ENCODE measurements at regions not wholly inside any gene's neighbourhood (a gene's known extent, or its start where the extent isn't known, plus 50 kb on each side); places are given as distances from the start of the nearest gene placed in this dataset.

DNA sequence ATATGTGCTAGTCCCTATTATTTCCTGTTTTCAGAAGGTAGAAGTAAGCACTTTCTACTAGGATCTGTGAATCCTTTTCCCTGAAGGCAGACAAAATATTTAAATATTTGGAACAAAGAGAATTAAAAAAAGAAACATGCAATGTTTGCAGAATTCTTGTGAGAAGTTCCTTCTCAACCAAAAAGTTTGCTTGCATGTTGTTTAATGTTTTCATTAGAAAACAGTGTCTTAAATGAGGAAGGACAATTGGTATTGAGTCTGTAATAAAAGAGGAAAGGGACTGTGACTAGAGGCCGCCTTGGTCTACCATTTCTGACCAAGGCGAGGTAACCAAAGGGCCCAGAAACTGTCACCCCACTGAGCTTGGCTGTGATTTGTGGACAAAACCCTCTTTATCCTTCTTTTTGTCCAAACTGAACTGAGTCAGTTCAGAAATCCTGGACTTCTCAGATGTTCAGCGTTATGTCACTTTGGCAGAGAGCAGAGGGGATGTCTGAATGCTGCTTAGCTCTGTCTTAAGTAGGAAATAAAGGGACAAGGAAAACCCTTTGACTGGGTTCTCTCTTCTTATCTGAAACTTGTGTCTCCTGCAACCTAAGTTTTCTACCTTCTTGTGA lies 129.8 kb upstream of the CPM start:
- DNase-seq = no peak

DNA sequence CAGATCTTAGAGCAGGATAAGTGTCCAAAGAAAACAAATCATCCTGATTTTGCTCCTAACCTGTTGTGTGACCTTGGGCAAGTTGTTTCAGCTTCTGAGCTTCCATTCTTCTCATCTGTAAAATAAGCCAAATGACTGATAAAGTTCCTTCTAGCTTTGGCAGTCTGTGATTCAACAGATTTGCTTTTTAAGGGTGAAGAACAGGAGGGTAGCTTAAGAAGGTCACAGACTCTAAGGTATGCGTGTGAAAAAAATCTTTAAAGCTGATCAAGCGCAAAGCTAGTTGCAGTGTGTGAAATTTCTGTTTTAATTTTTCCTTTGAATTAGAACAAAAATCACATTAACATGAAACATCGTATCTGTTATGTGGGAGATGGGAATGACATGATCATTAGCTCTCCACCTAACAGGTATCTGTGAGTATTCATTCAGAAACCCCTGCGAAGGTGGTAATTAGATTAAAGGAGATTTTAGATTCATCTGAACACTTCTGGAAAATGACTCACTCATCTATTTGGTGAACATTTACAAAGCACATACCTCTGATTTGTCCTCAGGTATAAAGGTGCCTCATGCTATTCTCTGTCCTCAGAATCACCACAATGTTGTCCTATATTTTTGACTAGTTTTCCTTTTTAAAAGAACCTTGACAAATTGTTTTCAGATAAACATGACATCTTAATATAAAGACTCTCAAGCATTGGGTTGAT lies 131.9 kb upstream of the CPM start:
- DNase-seq = no peak

DNA sequence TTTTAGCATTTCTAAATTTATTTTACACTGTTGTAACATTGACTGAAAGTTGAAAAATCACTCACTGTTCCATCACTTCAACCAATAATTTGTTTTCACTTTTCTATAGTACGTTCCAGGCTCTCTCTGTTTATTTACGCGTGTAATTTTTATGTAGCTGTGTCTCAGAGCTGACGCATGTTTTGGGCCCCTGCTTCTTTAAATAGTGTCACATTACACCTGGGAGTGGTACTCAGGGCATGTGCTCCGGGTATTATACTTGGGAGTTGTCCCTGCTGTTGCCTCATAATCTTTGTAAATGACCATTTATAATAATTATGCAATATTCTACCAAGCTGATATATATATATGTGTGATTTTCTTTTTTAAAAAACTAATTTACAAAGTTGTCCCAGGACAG lies 132.8 kb upstream of the CPM start:
- no peak for DNase-seq

GRCh38 chr12:69066492-69067373 lies 133.8 kb upstream of the CPM start:
- no peak for DNase-seq

DNA sequence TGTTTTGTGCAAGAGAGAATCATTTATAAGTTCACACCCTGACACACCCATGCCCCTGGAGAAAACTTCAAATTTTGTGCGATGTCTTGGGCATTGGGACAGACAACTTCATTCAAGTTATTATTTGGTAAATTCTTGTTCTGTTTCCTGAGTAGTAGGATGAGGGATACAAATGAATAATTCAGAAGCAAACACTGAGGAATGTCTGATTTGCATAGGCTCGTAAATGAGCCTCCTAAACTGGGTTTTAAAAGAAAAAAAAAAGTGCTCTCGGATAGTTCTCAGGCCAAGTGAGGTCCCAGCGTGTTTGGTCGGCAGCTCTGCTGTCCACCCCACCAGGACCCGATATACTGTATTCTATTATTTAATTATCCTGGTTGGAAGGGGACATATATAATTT lies 134.7 kb upstream of the CPM start:
- no peak for DNase-seq

DNA sequence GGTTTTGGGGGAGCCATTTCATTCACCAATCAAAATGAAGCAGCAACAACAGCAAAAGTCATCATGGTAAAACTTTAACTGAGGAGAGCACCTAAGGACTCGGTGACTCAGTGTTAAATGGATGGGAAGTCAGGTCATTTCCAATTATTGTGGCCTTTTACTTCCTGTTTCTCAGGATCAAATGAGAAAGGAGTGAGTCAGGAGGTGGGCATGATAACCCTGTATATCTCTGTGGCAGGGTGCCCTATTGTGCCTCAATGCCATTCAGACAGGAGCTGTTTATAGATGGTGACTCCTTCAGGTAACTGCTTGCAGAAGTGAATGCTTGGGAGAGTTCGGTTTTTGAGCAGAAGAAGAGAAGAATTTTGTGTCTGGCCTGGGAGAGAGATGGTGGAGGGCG lies 135.5 kb upstream of the CPM start:
- peak; percentile 62 for DNase-seq

- no peak for DNase-seq
These were observed 136.5 kb upstream of the CPM start for GRCh38 chr12:69069479-69069878.

- peak; percentile 72 for DNase-seq
These were observed 137.5 kb upstream of the CPM start for GRCh38 chr12:69070319-69071090.

DNA sequence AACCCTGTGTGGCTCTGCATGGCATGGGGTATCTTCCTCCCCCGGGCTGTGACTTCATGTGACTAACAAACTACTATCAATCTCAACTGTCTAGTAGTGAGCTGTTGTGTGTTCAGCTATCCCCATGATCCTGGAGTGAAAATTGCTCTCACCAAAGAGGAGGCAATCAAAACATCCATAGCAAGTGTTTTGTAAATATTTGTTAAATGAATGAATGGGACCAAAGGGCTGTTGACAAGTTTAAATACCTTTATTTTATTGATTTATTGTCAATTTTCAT lies 138.1 kb upstream of the CPM start:
- no peak for DNase-seq

- no peak for DNase-seq
These were observed 140.1 kb upstream of the CPM start for GRCh38 chr12:69073035-69073434.

DNA sequence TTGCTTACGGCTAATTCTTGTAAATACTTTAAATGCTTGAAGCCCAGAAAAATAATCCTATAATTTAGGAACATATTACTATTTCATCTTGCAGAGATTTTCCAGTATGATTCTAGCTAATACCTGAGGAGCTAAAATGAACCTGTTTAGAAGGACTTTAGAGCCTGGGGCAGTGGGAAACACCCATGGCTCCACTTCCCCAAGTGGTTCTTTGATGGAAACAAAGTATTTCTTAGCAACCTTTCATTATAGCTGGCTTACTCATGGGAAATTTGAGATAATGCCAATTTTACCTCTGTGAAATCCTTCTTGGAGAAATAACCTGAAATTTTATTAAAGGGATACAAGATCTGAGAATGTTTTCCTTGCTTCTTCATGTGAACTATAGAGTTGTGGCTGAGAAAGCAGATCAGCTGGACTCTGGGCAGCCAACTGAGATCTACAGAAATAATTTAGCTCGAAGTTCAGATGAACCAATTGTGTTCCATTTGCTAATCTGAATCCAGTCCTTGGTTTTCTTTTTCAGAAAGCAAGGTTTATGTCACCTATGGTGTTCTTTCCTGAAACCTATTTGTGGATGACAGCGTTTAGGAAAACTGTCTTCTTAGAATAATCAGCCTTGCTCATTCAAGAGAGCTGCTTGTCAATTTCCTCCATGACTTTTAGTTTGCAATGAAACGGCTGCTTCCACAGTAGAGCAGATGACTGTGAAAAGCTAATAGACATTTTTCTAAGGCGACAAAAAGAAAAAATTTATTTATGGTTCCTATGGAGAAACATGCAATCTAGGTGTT lies 141.8 kb upstream of the CPM start:
- no peak for DNase-seq

DNA sequence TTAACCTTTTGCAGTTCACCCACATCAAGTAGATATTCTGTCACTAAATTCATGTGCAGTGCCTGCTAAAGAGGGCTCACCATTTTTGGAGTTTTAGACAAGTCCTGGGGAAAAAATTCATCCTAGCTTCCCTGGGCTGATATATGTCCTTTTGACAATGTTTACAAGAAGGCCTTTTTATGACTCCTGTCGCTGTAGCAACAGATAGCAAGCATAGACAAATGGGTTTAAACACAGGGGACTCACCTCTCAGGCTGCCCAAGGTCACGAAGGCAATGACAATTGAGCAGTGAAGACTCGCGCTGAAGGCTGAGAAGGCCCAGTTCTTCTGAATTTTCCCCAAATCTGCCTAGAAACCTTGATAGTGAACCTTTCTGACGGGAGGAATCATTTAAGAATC lies 150.7 kb upstream of the CPM start:
- DNase-seq = no peak

DNA sequence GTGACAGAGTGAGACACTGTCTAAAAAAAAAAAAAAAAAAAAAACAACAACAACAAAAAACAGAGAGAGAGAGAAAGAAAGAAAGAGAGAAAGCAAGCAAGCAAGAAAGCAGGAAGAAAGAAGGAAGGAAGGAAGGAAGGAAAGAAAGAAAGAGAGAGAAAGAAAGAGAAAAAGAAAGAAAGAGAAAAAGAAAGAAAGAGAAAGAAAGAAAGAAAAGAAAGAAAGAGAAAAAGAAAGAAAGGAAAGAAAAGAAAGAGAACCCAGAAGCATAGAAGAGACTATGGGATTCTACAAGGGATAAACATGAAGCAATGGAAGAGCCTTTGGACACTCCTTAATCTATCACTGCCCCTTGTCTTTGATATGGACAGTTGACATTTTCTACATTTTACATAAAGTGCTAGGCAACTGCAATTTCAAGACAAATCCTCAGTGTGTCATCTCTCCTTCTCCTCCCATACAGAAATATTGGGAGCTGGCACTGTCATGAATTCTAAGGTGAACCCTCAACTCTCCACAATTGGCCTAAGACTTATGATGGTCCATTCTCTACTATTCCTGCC lies 151.9 kb upstream of the CPM start:
- DNase-seq = no peak

- DNase-seq = no peak
These were observed 152.9 kb upstream of the CPM start for GRCh38 chr12:69085852-69086251.

DNA sequence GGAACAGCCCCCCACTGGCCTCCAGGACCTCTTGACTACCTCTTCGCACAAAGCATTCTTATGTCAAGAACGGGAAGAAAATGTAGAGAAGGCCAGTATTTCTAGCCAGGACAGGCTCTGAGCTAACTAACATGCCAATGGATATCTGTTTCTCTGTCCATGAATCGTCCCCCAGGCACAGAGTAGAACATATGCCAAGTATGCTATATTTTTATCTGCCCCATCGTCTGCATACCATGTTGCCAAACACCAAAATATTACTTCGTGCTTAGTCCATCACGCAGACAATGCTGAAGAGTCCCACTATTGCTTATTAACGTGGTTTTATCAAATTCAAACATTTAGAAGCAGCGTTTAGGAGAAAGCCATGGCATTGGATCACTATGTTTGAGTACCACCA lies 151.4 kb upstream of the CPSF6 start:
- DNase-seq = no peak

DNA sequence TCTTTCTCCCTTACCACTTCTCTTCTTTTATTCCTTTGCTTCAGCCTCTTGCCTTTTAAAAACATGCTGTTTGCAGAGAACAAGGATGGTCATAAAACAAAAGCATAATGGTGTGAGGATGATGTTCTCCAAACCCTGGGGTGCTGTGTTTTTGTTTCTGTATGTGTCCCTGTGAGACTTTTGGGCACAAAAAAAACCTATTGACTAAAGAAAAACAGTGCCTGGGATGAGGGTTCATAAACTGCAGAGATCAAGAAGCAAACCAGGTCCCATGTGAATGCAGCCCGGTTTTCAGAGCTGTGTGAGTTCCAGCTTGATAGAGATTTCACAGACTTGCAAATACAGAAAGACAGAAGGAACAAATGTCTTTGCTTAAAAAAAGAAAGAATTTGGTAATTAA lies 148.6 kb upstream of the CPSF6 start:
- DNase-seq = no peak

DNA sequence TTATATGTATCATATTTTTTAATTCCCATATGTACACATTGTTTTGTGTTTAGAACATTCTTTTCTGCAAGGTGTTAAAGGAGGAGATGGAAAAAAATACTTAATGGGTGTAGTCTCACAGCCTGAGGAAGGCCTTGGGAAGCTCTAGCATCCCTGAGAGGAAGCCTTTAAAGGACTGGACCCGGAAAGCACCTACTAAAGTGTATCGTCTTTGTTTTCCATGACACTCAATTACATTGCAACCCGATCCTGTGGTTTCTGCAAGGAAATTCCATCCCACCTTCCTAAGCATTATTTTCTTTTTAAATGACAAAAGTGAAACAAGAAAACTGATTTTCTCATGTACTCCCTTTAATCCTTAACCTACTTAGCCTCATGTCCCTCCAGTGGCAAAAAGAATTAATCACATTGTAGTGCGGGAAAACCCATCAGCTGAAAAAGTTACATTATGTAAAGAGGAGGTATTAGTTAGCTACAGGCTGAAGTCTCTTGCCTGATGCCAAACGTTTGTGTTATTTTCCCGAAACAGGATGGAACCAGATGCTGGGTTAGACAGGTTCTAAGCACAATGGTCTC lies 147.8 kb upstream of the CPSF6 start:
- DNase-seq = no peak

DNA sequence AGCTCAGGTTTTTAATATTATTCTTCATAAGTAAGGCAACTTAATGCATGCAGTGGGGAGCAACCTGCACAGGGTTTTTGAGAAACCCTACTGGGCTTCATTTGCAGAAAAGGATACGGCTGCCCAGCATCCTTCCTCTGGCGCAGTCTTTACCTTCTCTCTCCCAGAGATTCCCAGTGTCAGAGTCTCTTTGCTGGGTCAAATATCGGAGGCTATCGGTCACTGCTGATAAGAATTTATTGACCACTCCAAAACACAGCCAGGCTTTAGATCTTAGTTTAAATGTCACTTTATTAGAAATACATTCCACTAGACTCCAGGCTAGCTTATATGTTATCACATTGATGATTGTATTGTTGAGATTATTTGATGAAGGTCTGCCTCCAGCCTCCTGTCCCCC lies 147.2 kb upstream of the CPSF6 start:
- DNase-seq = no peak

DNA sequence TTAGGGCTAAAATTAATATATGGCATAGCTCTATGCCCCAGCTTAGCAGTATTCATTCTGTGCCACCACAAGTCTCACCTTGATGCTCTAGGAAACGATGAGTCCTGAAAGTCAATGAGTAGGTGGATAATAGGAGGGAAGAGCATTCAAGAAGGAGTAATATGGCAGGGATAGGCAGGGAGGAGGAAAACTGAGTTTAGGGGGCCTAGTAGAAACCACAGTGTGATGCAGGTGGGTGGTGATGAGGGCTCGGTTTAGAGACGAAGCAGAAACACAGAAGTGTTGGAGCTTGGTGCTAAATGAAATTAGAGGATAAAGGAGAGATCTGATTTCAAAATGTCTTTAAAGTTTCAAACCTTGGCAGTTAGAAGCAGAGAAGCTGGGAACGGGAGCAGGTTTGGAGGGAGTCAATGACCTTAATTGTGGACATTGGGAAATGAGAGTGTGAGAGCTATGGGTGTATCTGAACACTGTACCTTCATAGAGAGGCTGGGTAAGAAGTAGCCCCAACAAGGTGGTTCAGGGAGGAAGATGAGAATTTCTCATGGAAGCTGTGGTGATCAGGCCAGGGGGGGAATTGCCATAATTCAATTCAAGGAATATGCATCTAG lies 144.7 kb upstream of the CPSF6 start:
- DNase-seq = no peak

DNA sequence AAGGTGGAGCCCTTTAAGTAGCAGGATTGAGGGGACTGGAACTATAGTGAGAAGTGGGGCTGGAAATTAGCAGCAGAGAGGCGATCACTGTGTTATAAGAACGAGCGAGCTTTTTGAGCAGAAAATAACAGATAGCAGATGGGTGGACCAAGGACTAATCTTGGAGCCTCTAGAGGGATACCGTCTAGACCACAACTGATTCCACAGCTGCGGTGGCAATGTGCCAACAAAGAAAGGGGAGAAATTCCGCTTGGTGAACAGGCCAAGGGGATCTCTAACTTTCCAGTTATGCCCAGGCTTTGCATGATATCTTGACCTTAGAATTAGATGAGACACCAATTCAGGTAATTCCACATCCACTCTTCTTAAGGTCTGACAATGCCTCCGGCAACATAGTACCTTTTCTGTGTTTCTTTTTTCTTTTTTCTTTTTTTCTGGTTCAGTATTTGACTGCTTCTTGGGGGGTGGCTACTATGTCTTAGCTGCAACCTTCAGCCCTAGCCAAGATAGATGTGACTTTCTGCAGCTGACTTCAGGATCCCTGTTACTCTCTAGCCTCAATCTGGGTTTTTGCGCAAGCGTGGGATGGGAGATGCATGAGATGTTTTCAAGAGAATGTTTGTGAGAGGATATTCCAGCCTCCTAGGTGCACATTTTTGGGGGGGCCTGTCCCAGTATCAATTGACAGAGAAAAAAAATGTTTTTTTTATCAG lies 143.4 kb upstream of the CPSF6 start:
- DNase-seq = peak; percentile 23

Data from fibroblast of skin of right biceps (primary cell).